ENCODE measurements at regions not wholly inside any gene's neighbourhood (a gene's known extent, or its start where the extent isn't known, plus 50 kb on each side); places are given as distances from the start of the nearest gene placed in this dataset.

DNA sequence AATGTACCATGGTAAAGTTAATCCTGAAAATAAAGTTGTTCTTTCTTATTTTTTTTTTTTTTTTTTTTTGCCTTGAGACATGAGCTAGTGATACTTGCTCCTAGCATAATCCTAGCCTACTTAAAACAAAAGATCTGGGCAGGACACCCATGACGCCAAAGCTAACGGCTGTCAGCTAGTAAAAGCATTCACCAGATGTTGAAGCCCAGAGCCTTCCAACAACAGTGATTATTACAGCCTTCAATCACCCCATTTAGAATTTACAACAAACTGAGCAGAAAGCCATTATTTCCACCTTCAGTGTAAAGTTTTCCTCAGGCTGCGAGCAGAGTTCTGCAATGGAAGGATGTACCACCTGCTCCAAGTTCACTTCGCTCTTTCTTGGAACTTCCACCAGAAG, 259.5 kb downstream of the SP3 start (continued):
- TF ChIP-seq, protein P1, sequence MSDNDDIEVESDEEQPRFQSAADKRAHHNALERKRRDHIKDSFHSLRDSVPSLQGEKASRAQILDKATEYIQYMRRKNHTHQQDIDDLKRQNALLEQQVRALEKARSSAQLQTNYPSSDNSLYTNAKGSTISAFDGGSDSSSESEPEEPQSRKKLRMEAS (IDR thresholded peaks at IDR 0.05) = no peak
- TF ChIP-seq CHD1 (IDR thresholded peaks at IDR 0.05; ENCODE audit: low read depth, low read length) (no peak), FOSL1 (IDR thresholded peaks at IDR 0.05; ENCODE audit: insufficient read depth, low read depth, low read length) (no peak), SIRT6 (IDR thresholded peaks at IDR 0.05; ENCODE audit: low read length) (no peak), ASH2L (IDR thresholded peaks at IDR 0.05; ENCODE audit: low read length) (no peak), NRF1 (IDR thresholded peaks at IDR 0.05; ENCODE audit: low read depth, low read length) (no peak)
